ENCODE measurements at regions not wholly inside any gene's neighbourhood (a gene's known extent, or its start where the extent isn't known, plus 50 kb on each side); places are given as distances from the start of the nearest gene placed in this dataset.
"Not testable (repeated sequence)": the region's sequence is repeated elsewhere in the genome, so short reads cannot be mapped to it uniquely, and the experiment has no call there.

DNA sequence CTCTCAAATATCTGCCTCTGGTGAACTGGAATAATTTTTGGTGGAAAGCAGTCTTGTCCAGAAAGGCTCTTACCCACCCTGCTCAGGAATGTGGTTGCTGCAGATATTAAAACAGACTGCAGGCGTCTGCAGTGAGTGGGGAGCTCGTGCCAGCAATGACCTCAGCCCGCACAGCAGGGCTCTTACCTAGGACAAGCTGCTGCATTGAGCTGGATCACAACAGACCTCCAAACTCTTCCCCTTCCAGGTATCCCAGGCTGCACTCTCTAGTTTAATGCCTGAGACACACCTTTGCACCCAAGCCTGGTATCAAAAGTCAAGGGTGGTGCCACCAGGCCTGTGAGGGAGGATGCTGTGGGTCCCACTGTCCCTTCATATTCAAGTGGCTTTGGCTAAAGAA, 69.7 kb upstream of the CDON start:
- H3K27ac Mint-ChIP-seq (ENCODE audit: low read depth, unreplicated experiment), result peak overlapping the region; percentile 99
- ChIA-PET POLR2A (interaction anchor here (0.6 to 3.0 kb wide), 10 partner anchors 8 to 229 kb away, joined by 3 to 28 read pairs (median 4); partner anchors contain the start of gene PUS3), CTCF (interaction anchor here (0.5 to 3.5 kb wide), 17 partner anchors 8 to 1550 kb away, joined by 3 to 25 read pairs (median 4); partner anchors contain the start of gene CDON)
- H3K27me3 Mint-ChIP-seq (ENCODE audit: insufficient read depth, unreplicated experiment), result no peaks in the 10 kb centered on the region
- intact Hi-C loops (cut with micrococcal nuclease), result no loop called here
- peak overlapping the region; percentile 68 for H3K4me3 Mint-ChIP-seq (ENCODE audit: unreplicated experiment)
- no peaks in the 10 kb centered on the region for H3K9me3 Mint-ChIP-seq (ENCODE audit: unreplicated experiment)
- no peak for TF ChIP-seq CTCF (IDR thresholded peaks at IDR 0.05; ENCODE audit: unreplicated experiment)
- no TSS peak for BruUV-seq (replicated peaks)
- DNase-seq (ENCODE audit: unreplicated experiment), result peak; percentile 63
- peaks cover 17% of the 10 kb centered on the region for H3K4me1 Mint-ChIP-seq (ENCODE audit: insufficient read depth, unreplicated experiment)
- peaks cover 6% of the 10 kb centered on the region for H3K36me3 Mint-ChIP-seq (ENCODE audit: insufficient read depth, unreplicated experiment)

DNA sequence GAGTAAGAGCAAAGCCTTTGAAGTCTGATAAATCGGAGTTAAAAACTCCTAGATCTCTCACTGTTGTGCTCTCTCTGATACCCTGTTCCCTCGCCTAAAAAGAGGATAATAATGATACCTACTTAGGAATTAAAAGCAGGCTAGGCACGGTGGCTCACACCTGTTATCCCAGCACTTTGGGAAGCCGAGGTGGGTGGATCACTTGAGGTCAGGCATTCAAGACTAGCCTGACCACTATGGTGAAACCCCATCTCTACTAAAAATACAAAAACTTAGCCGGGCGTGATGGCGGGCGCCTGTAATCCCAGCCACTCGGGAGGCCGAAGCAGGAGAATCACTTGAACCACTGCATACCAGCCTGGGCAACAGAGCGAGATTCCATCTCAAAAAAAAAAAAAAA, 68.1 kb upstream of the CDON start:
- ChIA-PET CTCF (interaction anchor here (1.4 to 2.0 kb wide), 3 partner anchors 9 to 69 kb away, joined by 3 to 8 read pairs (median 4); no protein-coding TSS in a partner anchor), POLR2A (interaction anchor here (3.0 kb wide), 1 partner anchor 17 kb away, joined by 28 read pairs; no protein-coding TSS in a partner anchor)
- peaks cover 17% of the 10 kb centered on the region for H3K4me1 Mint-ChIP-seq (ENCODE audit: insufficient read depth, unreplicated experiment)
- BruUV-seq (replicated peaks); DNase-seq (ENCODE audit: unreplicated experiment); H3K36me3 Mint-ChIP-seq (ENCODE audit: insufficient read depth, unreplicated experiment); H3K9me3 Mint-ChIP-seq (ENCODE audit: unreplicated experiment); H3K27ac Mint-ChIP-seq (ENCODE audit: low read depth, unreplicated experiment); intact Hi-C loops (cut with micrococcal nuclease); H3K27me3 Mint-ChIP-seq (ENCODE audit: insufficient read depth, unreplicated experiment); H3K4me3 Mint-ChIP-seq (ENCODE audit: unreplicated experiment): not testable (repeated sequence)

DNA sequence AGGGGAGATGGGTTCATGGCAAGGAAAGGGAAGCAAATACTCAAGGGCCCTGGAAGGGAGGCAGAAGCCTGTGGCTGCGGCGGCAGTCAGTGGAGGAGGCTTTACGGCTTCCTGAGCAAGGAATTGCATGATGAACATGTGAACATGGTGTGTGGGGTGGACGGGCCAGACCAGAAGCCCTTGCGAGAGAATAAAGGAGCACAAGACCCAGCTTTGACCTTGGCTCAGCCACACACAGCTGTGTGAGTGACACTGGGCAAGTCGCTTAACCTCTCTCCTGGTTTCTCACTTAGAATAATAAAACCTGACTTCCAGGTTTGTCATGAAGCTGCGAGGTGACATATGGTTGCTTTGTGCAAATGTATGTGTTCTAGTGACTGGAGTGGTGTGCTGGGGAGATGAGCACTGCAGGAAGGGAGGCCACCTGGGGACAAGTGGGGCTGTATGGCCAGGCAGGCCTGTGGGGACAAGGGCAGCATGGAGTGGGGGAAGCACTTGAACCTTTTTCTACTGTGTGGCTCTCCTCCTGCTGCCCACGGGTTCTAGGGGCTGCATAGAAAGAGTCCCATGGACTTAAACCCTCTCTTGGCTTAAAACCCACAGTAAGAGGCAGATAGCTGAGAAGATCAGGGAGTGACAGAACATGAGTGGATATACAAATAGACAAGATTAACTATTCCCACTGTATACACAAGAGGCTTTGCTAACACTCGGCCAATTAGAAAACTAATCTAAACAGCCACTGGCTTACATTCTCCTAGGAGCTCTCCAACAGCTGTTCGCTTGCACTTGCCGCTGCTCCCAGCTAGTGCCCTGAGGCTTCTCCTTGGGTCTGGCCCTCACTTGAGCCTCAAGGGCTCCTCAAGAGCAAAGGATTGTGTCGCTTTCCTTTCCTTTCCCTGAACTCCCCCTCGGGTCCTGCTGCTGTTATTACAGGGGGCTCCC, 67.3 kb upstream of the CDON start:
- Mint-ChIP-seq H3K4me1 (ENCODE audit: insufficient read depth, unreplicated experiment) (peaks cover 17% of the 10 kb centered on the region), H3K27ac (ENCODE audit: low read depth, unreplicated experiment) (no peak overlapping the region), H3K27me3 (ENCODE audit: insufficient read depth, unreplicated experiment) (no peaks in the 10 kb centered on the region), H3K36me3 (ENCODE audit: insufficient read depth, unreplicated experiment) (peaks cover 6% of the 10 kb centered on the region), H3K4me3 (ENCODE audit: unreplicated experiment) (no peak overlapping the region), H3K9me3 (ENCODE audit: unreplicated experiment) (no peaks in the 10 kb centered on the region)
- no peak for DNase-seq (ENCODE audit: unreplicated experiment)
- no TSS peak for BruUV-seq (replicated peaks)
- ChIA-PET CTCF (interaction anchor here (0.9 to 1.8 kb wide), 3 partner anchors 8 to 69 kb away, joined by 3 to 4 read pairs (median 3); no protein-coding TSS in a partner anchor), POLR2A (interaction anchor here (0.8 kb wide), 1 partner anchor 12 kb away, joined by 3 read pairs; no protein-coding TSS in a partner anchor)
- intact Hi-C loops (cut with micrococcal nuclease), result no loop called here
- TF ChIP-seq CTCF (IDR thresholded peaks at IDR 0.05; ENCODE audit: unreplicated experiment), result no peak

DNA sequence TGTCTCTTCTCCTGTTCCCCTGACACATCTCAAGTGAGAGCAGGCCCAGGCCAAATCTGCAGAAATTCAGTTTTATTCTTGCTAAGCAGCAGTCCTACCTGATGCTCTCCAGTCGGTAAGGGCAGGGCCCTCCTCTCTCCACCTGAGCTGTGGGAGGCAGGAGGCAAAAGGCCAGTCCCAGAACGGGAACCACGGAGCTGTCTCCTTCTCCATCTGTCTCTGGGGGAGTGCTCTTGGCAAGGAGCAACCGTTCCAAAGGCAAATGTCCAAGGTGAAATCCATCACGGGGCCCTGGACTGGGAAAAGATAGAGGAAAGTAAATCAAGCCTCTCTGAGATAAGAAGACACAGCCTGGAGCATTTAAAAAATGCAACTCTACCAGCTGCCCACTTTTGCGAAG, 65.2 kb upstream of the CDON start:
- BruUV-seq (replicated peaks), result no TSS peak
- no peak for DNase-seq (ENCODE audit: unreplicated experiment)
- Mint-ChIP-seq H3K4me1 (ENCODE audit: insufficient read depth, unreplicated experiment) (peaks cover 21% of the 10 kb centered on the region), H3K36me3 (ENCODE audit: insufficient read depth, unreplicated experiment) (no peaks in the 10 kb centered on the region), H3K4me3 (ENCODE audit: unreplicated experiment) (no peak overlapping the region), H3K9me3 (ENCODE audit: unreplicated experiment) (no peaks in the 10 kb centered on the region), H3K27me3 (ENCODE audit: insufficient read depth, unreplicated experiment) (no peaks in the 10 kb centered on the region), H3K27ac (ENCODE audit: low read depth, unreplicated experiment) (no peak overlapping the region)
- ChIA-PET CTCF (interaction anchor here (0.8 kb wide), 1 partner anchor 42 kb away, joined by 4 read pairs; no protein-coding TSS in a partner anchor), POLR2A (no interaction called here)
- TF ChIP-seq CTCF (IDR thresholded peaks at IDR 0.05; ENCODE audit: unreplicated experiment), result no peak
- intact Hi-C loops (cut with micrococcal nuclease), result no loop called here
